ENCODE measurements at regions not wholly inside any gene's neighbourhood (a gene's known extent, or its start where the extent isn't known, plus 50 kb on each side); places are given as distances from the start of the nearest gene placed in this dataset.

DNA sequence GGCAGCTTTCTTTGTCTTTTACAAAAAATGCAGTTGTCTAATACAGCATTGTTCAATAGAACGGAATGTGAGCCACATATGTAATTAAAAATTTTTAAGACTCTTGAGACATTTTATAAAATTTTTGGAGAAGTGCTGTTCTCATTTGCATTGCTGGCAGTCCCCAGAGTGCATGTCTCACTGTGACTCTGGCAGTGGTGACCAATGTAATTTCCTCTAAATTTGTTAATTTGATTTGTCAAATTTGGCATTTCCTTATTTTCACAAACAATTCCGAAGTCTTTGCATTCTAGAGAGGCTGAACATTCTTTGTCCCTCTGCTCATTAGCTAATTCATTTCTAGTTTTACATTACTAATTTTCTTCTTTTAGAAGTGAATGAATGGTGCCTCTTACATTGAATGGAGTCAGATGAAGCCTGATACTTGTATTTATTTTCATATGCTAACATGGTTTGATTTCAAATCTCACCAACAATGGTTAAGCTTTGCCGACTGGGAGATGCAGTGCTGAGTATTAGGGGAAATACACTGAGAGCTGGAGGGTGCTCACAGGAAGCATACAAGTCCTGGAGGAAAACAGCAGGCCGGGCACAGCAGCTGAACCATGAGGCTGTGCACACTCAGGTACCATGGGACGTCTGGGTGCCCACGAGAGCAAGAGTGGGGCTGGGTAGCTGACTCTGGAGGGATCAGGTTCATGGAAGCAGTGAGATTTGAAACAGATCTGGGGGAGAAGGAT lies 68.5 kb upstream of the ARMC2 start:
- no peak overlapping the region for H3K4me3 ChIP-seq
- H3K4me1 ChIP-seq = peaks cover 0 to 18% (median 14%) of the 10 kb centered on the region in 4 donors
- H3K36me3 ChIP-seq = no peaks in the 10 kb centered on the region
- H3K9me3 ChIP-seq = no peaks in the 10 kb centered on the region
- TF ChIP-seq POLR2A (IDR thresholded peaks at IDR 0.05) = no peak
- TF ChIP-seq EP300 (IDR thresholded peaks at IDR 0.05) = no peak
- TF ChIP-seq, protein P1, sequence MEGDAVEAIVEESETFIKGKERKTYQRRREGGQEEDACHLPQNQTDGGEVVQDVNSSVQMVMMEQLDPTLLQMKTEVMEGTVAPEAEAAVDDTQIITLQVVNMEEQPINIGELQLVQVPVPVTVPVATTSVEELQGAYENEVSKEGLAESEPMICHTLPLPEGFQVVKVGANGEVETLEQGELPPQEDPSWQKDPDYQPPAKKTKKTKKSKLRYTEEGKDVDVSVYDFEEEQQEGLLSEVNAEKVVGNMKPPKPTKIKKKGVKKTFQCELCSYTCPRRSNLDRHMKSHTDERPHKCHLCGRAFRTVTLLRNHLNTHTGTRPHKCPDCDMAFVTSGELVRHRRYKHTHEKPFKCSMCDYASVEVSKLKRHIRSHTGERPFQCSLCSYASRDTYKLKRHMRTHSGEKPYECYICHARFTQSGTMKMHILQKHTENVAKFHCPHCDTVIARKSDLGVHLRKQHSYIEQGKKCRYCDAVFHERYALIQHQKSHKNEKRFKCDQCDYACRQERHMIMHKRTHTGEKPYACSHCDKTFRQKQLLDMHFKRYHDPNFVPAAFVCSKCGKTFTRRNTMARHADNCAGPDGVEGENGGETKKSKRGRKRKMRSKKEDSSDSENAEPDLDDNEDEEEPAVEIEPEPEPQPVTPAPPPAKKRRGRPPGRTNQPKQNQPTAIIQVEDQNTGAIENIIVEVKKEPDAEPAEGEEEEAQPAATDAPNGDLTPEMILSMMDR (IDR thresholded peaks at IDR 0.05) = no peak
- no peak overlapping the region for H3K27ac ChIP-seq
- 55 to 67% methylated on average over 6 of the region's 6 CpGs for WGBS, 2 donors
- no peak for DNase-seq (ENCODE audit: low spot score in 2 of 2)
- no peaks in the 10 kb centered on the region for H3K27me3 ChIP-seq

DNA sequence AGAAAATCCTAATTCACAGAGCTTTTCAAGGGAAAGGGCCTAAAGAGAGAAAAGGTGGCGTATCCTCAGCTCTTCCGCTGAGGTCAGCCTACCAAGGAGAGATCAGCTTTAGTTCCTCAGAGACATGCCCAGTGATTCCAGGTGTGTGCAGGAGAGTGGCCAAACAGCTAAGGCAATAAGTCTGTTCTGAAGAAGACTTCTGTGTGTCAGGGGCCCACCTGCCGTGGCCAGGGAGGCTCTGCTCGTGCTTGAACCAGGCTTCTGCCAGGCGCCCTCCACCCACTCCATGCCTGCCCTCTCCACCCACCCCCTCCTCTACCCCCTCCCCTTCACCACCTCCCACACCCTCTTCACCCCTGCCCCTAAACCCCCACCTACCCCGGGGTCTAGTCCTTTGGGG lies 67.4 kb upstream of the ARMC2 start:
- H3K4me1 ChIP-seq = peaks cover 0 to 18% (median 14%) of the 10 kb centered on the region in 4 donors
- TF ChIP-seq, protein P1 (IDR thresholded peaks at IDR 0.05) = no peak
- no peak for TF ChIP-seq POLR2A (IDR thresholded peaks at IDR 0.05)
- TF ChIP-seq EP300 (IDR thresholded peaks at IDR 0.05) = no peak
- H3K36me3 ChIP-seq = no peaks in the 10 kb centered on the region
- no peak for DNase-seq (ENCODE audit: low spot score in 2 of 2)
- H3K27ac ChIP-seq = no peak overlapping the region
- WGBS, 2 donors = 83 to 89% methylated on average over 6 of the region's 6 CpGs
- no peaks in the 10 kb centered on the region for H3K9me3 ChIP-seq
- H3K27me3 ChIP-seq = no peaks in the 10 kb centered on the region
- H3K4me3 ChIP-seq = no peak overlapping the region

DNA sequence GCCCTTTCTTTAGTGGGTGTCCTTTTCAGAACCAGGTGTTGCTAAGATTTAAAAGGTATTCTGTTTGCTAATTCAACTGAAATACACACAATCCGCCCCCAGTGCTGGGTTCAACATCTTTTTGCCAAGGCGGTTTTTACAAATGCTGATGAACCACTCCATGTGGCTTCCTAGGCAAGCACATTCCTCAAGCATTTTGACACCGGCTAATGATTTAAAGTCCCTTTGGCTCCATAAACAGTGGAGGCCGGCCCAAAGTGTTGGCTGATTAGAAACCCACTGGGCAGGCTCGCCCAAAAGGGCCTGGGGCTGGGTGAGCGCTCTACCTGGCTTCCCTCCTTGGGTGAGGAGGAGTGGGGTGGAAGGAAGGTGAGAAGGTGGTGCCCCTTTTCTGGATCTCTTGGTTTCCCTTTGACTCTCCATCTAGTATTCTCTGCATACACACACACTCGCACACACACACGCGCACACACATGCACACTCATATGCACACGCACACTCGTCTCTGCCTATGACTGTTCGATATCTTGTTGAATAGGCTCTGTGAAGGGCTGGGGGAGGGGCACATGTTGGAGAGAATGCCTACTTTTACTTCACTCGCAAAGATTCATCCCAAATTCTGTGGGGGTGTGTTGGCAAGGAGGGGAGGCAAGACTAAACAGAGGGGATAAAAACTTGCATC lies 66.7 kb upstream of the ARMC2 start:
- WGBS, 2 donors = 43 to 48% methylated on average over 13 of the region's 13 CpGs
- H3K4me1 ChIP-seq = peaks cover 0 to 18% (median 14%) of the 10 kb centered on the region in 4 donors
- H3K36me3 ChIP-seq = no peaks in the 10 kb centered on the region
- peak overlapping the region in 3 of 4 donors; percentile 5 to 78 (median 56) for H3K27ac ChIP-seq
- TF ChIP-seq EP300 (IDR thresholded peaks at IDR 0.05) = no peak
- TF ChIP-seq POLR2A (IDR thresholded peaks at IDR 0.05) = no peak
- TF ChIP-seq, protein P1 (IDR thresholded peaks at IDR 0.05) = no peak
- no peak for DNase-seq (ENCODE audit: low spot score in 2 of 2)
- peak overlapping the region; percentile 29 to 53 (median 40) for H3K4me3 ChIP-seq
- no peaks in the 10 kb centered on the region for H3K9me3 ChIP-seq
- no peaks in the 10 kb centered on the region for H3K27me3 ChIP-seq

DNA sequence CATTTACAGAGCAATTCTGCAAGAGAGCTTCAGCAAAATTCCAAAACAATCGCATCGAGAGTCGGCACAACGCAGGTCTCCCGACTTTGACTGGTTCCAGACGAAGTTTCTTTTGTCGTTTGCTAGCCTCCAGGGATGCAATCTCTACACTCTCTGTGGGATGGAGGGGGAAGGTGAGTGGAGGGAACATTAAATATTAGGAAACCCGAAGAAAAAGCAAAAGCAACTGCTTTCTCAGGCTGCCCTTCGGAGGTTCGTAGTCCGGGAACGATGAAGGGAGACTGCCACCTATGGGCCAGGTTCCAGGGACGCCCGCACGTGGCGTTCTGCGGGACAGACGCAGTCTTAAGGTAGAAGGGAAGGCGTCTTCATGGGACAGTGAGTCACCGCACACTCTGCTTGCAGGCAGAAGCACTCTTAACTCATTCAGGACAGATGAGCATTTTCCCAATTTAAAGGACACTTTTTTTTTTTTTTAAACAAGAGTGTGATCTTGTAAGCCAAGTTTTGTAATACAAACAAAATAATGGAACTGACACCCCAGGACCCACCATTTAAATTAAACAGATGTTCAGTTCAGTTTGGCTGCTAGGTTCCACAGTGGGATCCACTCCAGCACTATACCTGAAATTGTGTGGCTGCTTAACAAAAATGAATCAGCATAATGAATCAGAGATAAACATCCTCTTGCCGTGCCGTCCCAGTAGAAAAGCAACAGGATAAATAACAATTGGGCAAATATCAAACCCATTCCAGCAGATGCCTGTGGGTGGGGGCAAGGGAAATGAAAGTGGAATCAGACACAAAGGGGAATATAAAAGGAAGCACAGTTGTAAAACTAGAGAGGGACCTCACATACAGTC lies 65.8 kb upstream of the ARMC2 start:
- H3K27ac ChIP-seq = peak overlapping the region; percentile 5 to 78 (median 46)
- H3K9me3 ChIP-seq = no peaks in the 10 kb centered on the region
- DNase-seq (ENCODE audit: low spot score in 2 of 2) = peak; percentile 71 to 81
- H3K27me3 ChIP-seq = no peaks in the 10 kb centered on the region
- peak overlapping the region; percentile 29 to 53 (median 40) for H3K4me3 ChIP-seq
- TF ChIP-seq POLR2A (IDR thresholded peaks at IDR 0.05) = no peak
- peak; percentile 14 to 89 for TF ChIP-seq EP300 (IDR thresholded peaks at IDR 0.05)
- TF ChIP-seq, protein P1 (IDR thresholded peaks at IDR 0.05) = peak; percentile 71 to 86 (median 80)
- H3K36me3 ChIP-seq = no peaks in the 10 kb centered on the region
- WGBS, 2 donors = 3% methylated on average over 22 of the region's 22 CpGs
- H3K4me1 ChIP-seq = peaks cover 0 to 18% (median 14%) of the 10 kb centered on the region in 4 donors
